Stomach (tissue), 4 donors: ENCODE measurements at regions not wholly inside any gene's neighbourhood (a gene's known extent, or its start where the extent isn't known, plus 50 kb on each side); places are given as distances from the start of the nearest gene placed in this dataset.

Source experiments
- POLR2A ChIP-seq, 4 donors: fragments of 450-650 bp; IDR thresholded peaks; one replicate each; pipeline ENCODE4 v1.6.1; 2016; ENCODE audit warnings: antibody characterized with exemption in 4 of 4, control low read depth in 2 of 4, mild to moderate bottlenecking in 1 of 4, moderate library complexity in 1 of 4
- POLR2AphosphoS5 ChIP-seq, 3 donors: sonication (generic); formaldehyde crosslinking; IDR thresholded peaks; one replicate each; pipeline ENCODE4 v1.6.1; 2016; ENCODE audit warnings: antibody characterized with exemption in 3 of 3

GRCh38 chr10:78746155-78746763 is 322.5 kb upstream of the ZMIZ1 start:
- no peak for TF ChIP-seq POLR2A (IDR thresholded peaks at IDR 0.05)
- TF ChIP-seq POLR2AphosphoS5 (IDR thresholded peaks at IDR 0.05) = no peak
